H1 (cell line): ENCODE measurements at regions not wholly inside any gene's neighbourhood (a gene's known extent, or its start where the extent isn't known, plus 50 kb on each side); places are given as distances from the start of the nearest gene placed in this dataset.

Experiments used
- CTCF ChIA-PET: fragments of 300-600 bp; sonication (Branson Sonifier 250); formaldehyde crosslinking; loops from one replicate; lab custom pipeline; 2021; ENCODE audit not compliant: partially characterized antibody; lab: Charles Lee
- POLR2A ChIA-PET: fragments of 300-600 bp; sonication (Branson Sonifier 250); formaldehyde crosslinking; loops from one replicate; lab custom pipeline; 2021; ENCODE audit warnings: inconsistent platforms; ENCODE audit not compliant: partially characterized antibody; lab: Charles Lee
- DNase-seq, 2 experiments: peaks; one replicate each; pipeline versions ENCODE4 v3.0.0 to v3.0.0-alpha.2; 2010 to 2022; ENCODE audit warnings: low spot score in 2 of 2, low read depth in 1 of 2, mixed read lengths in 1 of 2
- FAIRE-seq: peaks from 2 replicates; lab custom pipeline; 2011; peaks lifted over from hg19 to GRCh38; lab: Jason Lieb, UNC
- H2AFZ ChIP-seq: 2 replicates; pipeline ENCODE4 v1.8.1; 2012; ENCODE audit warnings: low read length, inconsistent platforms
- H2AK5ac ChIP-seq: 2 replicates; pipeline ENCODE4 v1.6.1; 2013; ENCODE audit warnings: low read depth, low read length
- H2BK120ac ChIP-seq: replicated peaks from 2 replicates; pipeline ENCODE3; 2013; ENCODE audit warnings: low read depth, low read length, inconsistent platforms
- H2BK12ac ChIP-seq: 2 replicates; pipeline ENCODE4 v1.6.1; 2013; ENCODE audit warnings: low read depth, low read length
- H2BK15ac ChIP-seq: 2 replicates; pipeline ENCODE4 v1.6.1; 2013; ENCODE audit warnings: low read length
- H2BK20ac ChIP-seq: 2 replicates; pipeline ENCODE4 v1.6.1; 2013; ENCODE audit warnings: low read length
- H2BK5ac ChIP-seq: 2 replicates; pipeline ENCODE4 v1.6.1; 2013; ENCODE audit warnings: low read depth, low read length
- H3K14ac ChIP-seq: 2 replicates; pipeline ENCODE4 v1.6.1; 2013; ENCODE audit warnings: inconsistent platforms; ENCODE audit not compliant: insufficient read length
- H3K18ac ChIP-seq: 2 replicates; pipeline ENCODE4 v1.6.1; 2013; ENCODE audit warnings: low read length; ENCODE audit errors: extremely low read depth
- H3K23ac ChIP-seq: 2 replicates; pipeline ENCODE4 v1.6.1; 2013; ENCODE audit warnings: inconsistent platforms; ENCODE audit not compliant: insufficient read length
- H3K23me2 ChIP-seq: 2 replicates; pipeline ENCODE4 v1.6.1; 2013; ENCODE audit warnings: low read depth, low read length
- H3K27ac ChIP-seq: 2 replicates; pipeline ENCODE4 v1.6.1; 2011; ENCODE audit warnings: low read depth, low read length, inconsistent platforms
- H3K27me3 ChIP-seq, 4 experiments: replicated peaks in 1 of 4; 1 replicate in 1 of 4; 2 replicates in 3 of 4; pipeline versions ENCODE4 v1.6.1 to v1.8.1; 2011 to 2013; ENCODE audit warnings: low read length in 3 of 4, mild to moderate bottlenecking in 3 of 4, inconsistent platforms in 2 of 4, mixed read lengths in 2 of 4, moderate library complexity in 1 of 4; ENCODE audit not compliant: control insufficient read depth in 3 of 4, insufficient read depth in 3 of 4; ENCODE audit errors: extremely low read depth in 1 of 4
- H3K36me3 ChIP-seq, 4 experiments: 2 replicates each; pipeline versions ENCODE4 v1.6.1 to v1.8.1; 2011 to 2013; ENCODE audit warnings: mild to moderate bottlenecking in 4 of 4, low read length in 3 of 4, moderate library complexity in 2 of 4, control low read depth in 1 of 4, inconsistent platforms in 1 of 4; ENCODE audit not compliant: insufficient read depth in 4 of 4, control insufficient read depth in 2 of 4
- H3K4ac ChIP-seq: replicated peaks from 2 replicates; pipeline ENCODE3; 2013; ENCODE audit warnings: low read length, low read depth, mixed read lengths, inconsistent platforms; ENCODE audit not compliant: insufficient read length
- H3K4me1 ChIP-seq, 4 experiments: replicated peaks in 1 of 4; 1 replicate in 1 of 4; 2 replicates in 3 of 4; pipeline versions ENCODE4 v1.6.1 to v1.8.1; 2011 to 2013; ENCODE audit warnings: low read length in 3 of 4, inconsistent platforms in 2 of 4, mixed read lengths in 1 of 4; ENCODE audit not compliant: insufficient read depth in 4 of 4, control insufficient read depth in 3 of 4
- H3K4me2 ChIP-seq, 2 experiments: 2 replicates each; pipeline versions ENCODE4 v1.6.1 to v1.8.1; 2011 to 2013; ENCODE audit warnings: low read depth in 2 of 2, low read length in 2 of 2, control low read depth in 1 of 2, inconsistent platforms in 1 of 2, mild to moderate bottlenecking in 1 of 2; ENCODE audit not compliant: insufficient read depth in 1 of 2
- H3K4me3 ChIP-seq, 4 experiments: fragments of 200-600, 300-600 bp in 1 of 4; sonication (generic), shearing (Covaris generic), sonication (Bioruptor Twin) in 1 of 4; 2 replicates each; pipeline versions ENCODE4 v1.5.1 to v1.8.1; 2011 to 2016; ENCODE audit warnings: low read length in 4 of 4, low read depth in 3 of 4, control low read depth in 2 of 4, inconsistent platforms in 2 of 4, mild to moderate bottlenecking in 2 of 4, mixed read lengths in 1 of 4, moderate library complexity in 1 of 4; ENCODE audit not compliant: insufficient read depth in 2 of 4; ENCODE audit errors: extremely low read depth in 1 of 4
- H3K56ac ChIP-seq: replicated peaks from 2 replicates; pipeline ENCODE3; 2013; ENCODE audit warnings: low read depth, mild to moderate bottlenecking, mixed read lengths, low read length, inconsistent platforms; ENCODE audit not compliant: insufficient read length
- H3K79me1 ChIP-seq: 2 replicates; pipeline ENCODE4 v1.6.1; 2013; ENCODE audit warnings: low read depth, low read length, control low read depth
- H3K79me2 ChIP-seq, 2 experiments: 2 replicates each; pipeline versions ENCODE4 v1.6.1 to v1.8.1; 2012 to 2013; ENCODE audit warnings: low read length in 2 of 2, mild to moderate bottlenecking in 2 of 2, inconsistent platforms in 1 of 2; ENCODE audit not compliant: insufficient read depth in 2 of 2, control insufficient read depth in 1 of 2
- H3K9ac ChIP-seq, 4 experiments: replicated peaks in 1 of 4; 1 replicate in 1 of 4; 2 replicates in 3 of 4; pipeline versions ENCODE4 v1.6.1 to v1.8.1; 2011 to 2013; ENCODE audit warnings: low read depth in 3 of 4, low read length in 3 of 4, control low read depth in 2 of 4, mild to moderate bottlenecking in 2 of 4, moderate library complexity in 2 of 4, inconsistent platforms in 1 of 4; ENCODE audit errors: extremely low read depth in 1 of 4
- H3K9me3 ChIP-seq, 2 experiments: 2 replicates each; pipeline versions ENCODE4 v1.6.1 to v1.8.1; 2012 to 2013; ENCODE audit warnings: mild to moderate bottlenecking in 2 of 2, moderate library complexity in 2 of 2, control low read depth in 1 of 2, inconsistent platforms in 1 of 2, low read depth in 1 of 2, low read length in 1 of 2, mixed read lengths in 1 of 2; ENCODE audit not compliant: insufficient read depth in 2 of 2
- H4K20me1 ChIP-seq, 2 experiments: replicated peaks in 1 of 2; 2 replicates each; pipeline versions ENCODE3 to v1.8.1; 2011 to 2013; ENCODE audit warnings: inconsistent platforms in 2 of 2, low read length in 2 of 2, mild to moderate bottlenecking in 1 of 2; ENCODE audit not compliant: insufficient read depth in 2 of 2, control insufficient read depth in 1 of 2
- H4K5ac ChIP-seq: 2 replicates; pipeline ENCODE4 v1.6.1; 2013; ENCODE audit warnings: low read length, low read depth, mixed read lengths, inconsistent platforms; ENCODE audit not compliant: insufficient read length
- H4K8ac ChIP-seq: 2 replicates; pipeline ENCODE4 v1.8.0; 2013; ENCODE audit warnings: mild to moderate bottlenecking, moderate library complexity, low read length, inconsistent platforms; ENCODE audit not compliant: insufficient read depth; ENCODE audit errors: extremely low read depth
- H4K91ac ChIP-seq: replicated peaks from 2 replicates; pipeline ENCODE3; 2013; ENCODE audit warnings: low read length, mixed read lengths, inconsistent platforms; ENCODE audit not compliant: insufficient read length
- RAD21 ChIP-seq, 2 experiments: IDR thresholded peaks in 1 of 2; conservative IDR thresholded peaks in 1 of 2; 2 replicates each; pipeline ENCODE4 v1.6.1; 2011; ENCODE audit warnings: low read depth in 2 of 2, low read length in 2 of 2, improper control_type of control experiment in 1 of 2, inconsistent platforms in 1 of 2, mild to moderate bottlenecking in 1 of 2, moderate library complexity in 1 of 2
- SAP30 ChIP-seq: fragments of 300-600 bp; sonication (generic); IDR thresholded peaks from 2 replicates; pipeline ENCODE4 v1.7.1; 2012; ENCODE audit warnings: low read length, moderate library complexity, mild to moderate bottlenecking, inconsistent platforms; ENCODE audit not compliant: insufficient read depth, insufficient replicate concordance
- ZNF274 ChIP-seq: IDR thresholded peaks from 2 replicates; pipeline ENCODE4 v1.7.0; 2012; ENCODE audit warnings: low read length, borderline replicate concordance; ENCODE audit errors: extremely low read depth
- WGBS, 2 experiments: shearing (Covaris generic) in 1 of 2; methylation state at CpG; one replicate each; pipeline versions ENCODE4 v1.1.6 to v1.1.7; 2013 to 2015; ENCODE audit warnings: low lambda C conversion rate in 2 of 2, mixed read lengths in 2 of 2, inconsistent platforms in 1 of 2, low coverage in 1 of 2, missing lambda C conversion rate in 1 of 2; ENCODE audit not compliant: insufficient replicate concordance in 2 of 2, insufficient coverage in 1 of 2, insufficient read length in 1 of 2; ENCODE audit errors: extremely low coverage in 1 of 2, missing lambda C conversion rate in 1 of 2; 5-methylcytosine and 5-hydroxymethylcytosine counted together

- Histone ChIP-seq H3K18ac (no peak overlapping the region), H2AFZ (no peak overlapping the region), H2BK12ac (no peak overlapping the region), H4K8ac (no peak overlapping the region), H2AK5ac (no peak overlapping the region), H2BK5ac (no peak overlapping the region)
- TF ChIP-seq RAD21 (IDR thresholded peaks at IDR 0.05 in 1 of 2, conservative IDR thresholded peaks at IDR 0.05 in 1 of 2; ENCODE audit: low read depth in 2 of 2, low read length in 2 of 2), result peak in 1 of 2 experiments; percentile 6; a peak in 1 of 4 replicates
- TF ChIP-seq SAP30, result no peak
- no peak for TF ChIP-seq ZNF274
- TF ChIP-seq, all 59 proteins: peak for 1
- no peak overlapping the region for H3K4me3 ChIP-seq
- CTCF ChIA-PET, result no interaction called here
- no peaks in the 10 kb centered on the region for H3K79me2 ChIP-seq
- no peak overlapping the region for H3K27ac ChIP-seq
- no peak overlapping the region for H3K23ac ChIP-seq
- no peak overlapping the region for H2BK20ac ChIP-seq
- H3K56ac ChIP-seq, result no peak overlapping the region
- FAIRE-seq (no peak), DNase-seq (no peak)
- no peaks in the 10 kb centered on the region for H3K36me3 ChIP-seq
- H4K5ac ChIP-seq, result no peak overlapping the region
- no peaks in the 10 kb centered on the region for H3K27me3 ChIP-seq
- 64% methylated on average over 2 of the region's 2 CpGs; no CpG with 5 or more reads in 1 of the 2 experiments for whole genome bisulfite sequencing, 2 experiments
- H3K23me2 ChIP-seq, result no peaks in the 10 kb centered on the region
- no peak overlapping the region for H3K14ac ChIP-seq
- POLR2A ChIA-PET, result no interaction called here
- no peak overlapping the region for H3K4me2 ChIP-seq
- H3K9me3 ChIP-seq, result no peaks in the 10 kb centered on the region
- H4K91ac ChIP-seq, result no peak overlapping the region
- peaks cover 0 to 3% (median 0%) of the 10 kb centered on the region in 4 experiments; a peak in 1 of 7 replicates for H3K4me1 ChIP-seq
- H3K79me1 ChIP-seq, result no peaks in the 10 kb centered on the region
- no peak overlapping the region for H2BK120ac ChIP-seq
- H3K9ac ChIP-seq, result no peak overlapping the region
- H2BK15ac ChIP-seq, result no peak overlapping the region
- no peaks in the 10 kb centered on the region for H4K20me1 ChIP-seq
- no peak overlapping the region for H3K4ac ChIP-seq
Measured at GRCh38 chr6:85169189-85169588, 280.7 kb upstream of the NT5E start.
